DOHH2 (cell line): ENCODE measurements at regions not wholly inside any gene's neighbourhood (a gene's known extent, or its start where the extent isn't known, plus 50 kb on each side); places are given as distances from the start of the nearest gene placed in this dataset.

Source experiments
- H3F3A ChIP-seq: fragments of 200-600 bp; sonication (generic), shearing (Covaris generic); 2 replicates; pipeline ENCODE4 v1.6.0; 2016; ENCODE audit warnings: antibody characterized with exemption, mild to moderate bottlenecking; ENCODE audit not compliant: control insufficient read depth, insufficient read depth
- H3K27ac ChIP-seq: fragments of 200-600 bp; sonication (generic); 2 replicates; pipeline ENCODE4 v1.5.1; 2014; ENCODE audit warnings: low read depth, mild to moderate bottlenecking, low read length, moderate library complexity
- H3K27me3 ChIP-seq: fragments of 200-600 bp; sonication (generic); 2 replicates; pipeline ENCODE4 v1.6.1; 2014; ENCODE audit warnings: mild to moderate bottlenecking, low read length, mixed read lengths; ENCODE audit not compliant: control insufficient read depth
- H3K36me3 ChIP-seq: fragments of 200-600 bp; sonication (generic); 2 replicates; pipeline ENCODE4 v1.6.1; 2014; ENCODE audit warnings: mild to moderate bottlenecking, low read length, moderate library complexity, mixed read lengths; ENCODE audit not compliant: control insufficient read depth
- H3K4me1 ChIP-seq: fragments of 200-600 bp; sonication (generic); 2 replicates; pipeline ENCODE4 v1.6.1; 2014; ENCODE audit warnings: mild to moderate bottlenecking, low read length, mixed read lengths; ENCODE audit not compliant: control insufficient read depth
- H3K4me2 ChIP-seq: fragments of 200-600 bp; sonication (generic); 2 replicates; pipeline ENCODE4 v1.6.0; 2014; ENCODE audit warnings: mild to moderate bottlenecking, low read length, moderate library complexity
- H3K4me3 ChIP-seq: fragments of 200-600 bp; sonication (generic); 2 replicates; pipeline ENCODE4 v1.5.1; 2014; ENCODE audit warnings: mild to moderate bottlenecking, low read length, mixed read lengths
- H3K79me2 ChIP-seq: fragments of 200-600 bp; sonication (generic); 2 replicates; pipeline ENCODE4 v1.6.1; 2014; ENCODE audit warnings: mild to moderate bottlenecking, low read length, mixed read lengths; ENCODE audit not compliant: control insufficient read depth
- H3K9me2 ChIP-seq: fragments of 200-600 bp; sonication (generic); replicated peaks from 2 replicates; pipeline ENCODE4 v1.6.1; 2014; ENCODE audit warnings: mild to moderate bottlenecking, low read length, mixed read lengths; ENCODE audit not compliant: control insufficient read depth
- H3K9me3 ChIP-seq: fragments of 200-600 bp; sonication (generic); 2 replicates; pipeline ENCODE4 v1.6.1; 2014; ENCODE audit warnings: antibody characterized with exemption, low read length, mixed read lengths; ENCODE audit not compliant: control insufficient read depth, insufficient read depth
- H4K20me1 ChIP-seq: fragments of 200-600 bp; sonication (generic); 2 replicates; pipeline ENCODE4 v1.6.0; 2014; ENCODE audit warnings: low read depth, mild to moderate bottlenecking, antibody characterized with exemption, low read length, moderate library complexity; ENCODE audit not compliant: control insufficient read depth, insufficient read depth
- EZH2phosphoT487 ChIP-seq: fragments of 200-600 bp; sonication (generic); IDR thresholded peaks from 2 replicates; pipeline ENCODE4 v1.6.1; 2017; ENCODE audit warnings: borderline replicate concordance, mild to moderate bottlenecking, antibody characterized with exemption, low read length, moderate library complexity, mixed read lengths
- TF ChIP-seq, protein P1 (sequence below): fragments of 200-600 bp; sonication (generic); IDR thresholded peaks from one replicate; pipeline ENCODE4 v1.5.1; 2014; ENCODE audit warnings: antibody characterized with exemption, mild to moderate bottlenecking, low read depth, low read length; ENCODE audit not compliant: poor library complexity, severe bottlenecking

DNA sequence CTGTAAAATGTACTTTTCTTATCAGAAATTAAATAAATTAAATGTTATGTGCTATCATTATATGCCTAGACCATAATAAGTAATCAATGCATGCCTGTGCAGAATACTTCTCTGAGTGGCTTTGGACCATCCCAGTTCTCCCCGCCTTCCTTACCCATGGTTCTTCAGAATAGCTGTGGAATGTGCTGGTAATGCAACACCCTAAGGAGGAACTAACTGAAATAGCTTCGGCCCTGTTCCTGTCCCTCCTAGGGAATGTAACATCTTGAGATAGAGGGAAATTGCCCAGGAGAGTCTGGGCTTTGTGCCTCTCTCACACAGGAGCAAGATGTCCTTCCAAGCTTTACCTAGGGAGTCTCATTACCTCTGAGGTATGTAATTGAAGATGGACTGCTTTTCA lies 693.6 kb upstream of the HS3ST1 start:
- TF ChIP-seq EZH2phosphoT487 = no peak
- TF ChIP-seq, protein P1, sequence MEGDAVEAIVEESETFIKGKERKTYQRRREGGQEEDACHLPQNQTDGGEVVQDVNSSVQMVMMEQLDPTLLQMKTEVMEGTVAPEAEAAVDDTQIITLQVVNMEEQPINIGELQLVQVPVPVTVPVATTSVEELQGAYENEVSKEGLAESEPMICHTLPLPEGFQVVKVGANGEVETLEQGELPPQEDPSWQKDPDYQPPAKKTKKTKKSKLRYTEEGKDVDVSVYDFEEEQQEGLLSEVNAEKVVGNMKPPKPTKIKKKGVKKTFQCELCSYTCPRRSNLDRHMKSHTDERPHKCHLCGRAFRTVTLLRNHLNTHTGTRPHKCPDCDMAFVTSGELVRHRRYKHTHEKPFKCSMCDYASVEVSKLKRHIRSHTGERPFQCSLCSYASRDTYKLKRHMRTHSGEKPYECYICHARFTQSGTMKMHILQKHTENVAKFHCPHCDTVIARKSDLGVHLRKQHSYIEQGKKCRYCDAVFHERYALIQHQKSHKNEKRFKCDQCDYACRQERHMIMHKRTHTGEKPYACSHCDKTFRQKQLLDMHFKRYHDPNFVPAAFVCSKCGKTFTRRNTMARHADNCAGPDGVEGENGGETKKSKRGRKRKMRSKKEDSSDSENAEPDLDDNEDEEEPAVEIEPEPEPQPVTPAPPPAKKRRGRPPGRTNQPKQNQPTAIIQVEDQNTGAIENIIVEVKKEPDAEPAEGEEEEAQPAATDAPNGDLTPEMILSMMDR = no peak
- Histone ChIP-seq H3K36me3 (no peaks in the 10 kb centered on the region), H3K4me2 (no peak overlapping the region), H3K79me2 (no peaks in the 10 kb centered on the region), H3F3A (no peaks in the 10 kb centered on the region), H3K4me1 (no peaks in the 10 kb centered on the region), H3K9me3 (no peaks in the 10 kb centered on the region; the same call in 1 of the 2 replicates), H3K4me3 (no peak overlapping the region), H3K9me2 (no peaks in the 10 kb centered on the region), H3K27ac (no peak overlapping the region), H3K27me3 (no peaks in the 10 kb centered on the region), H4K20me1 (no peaks in the 10 kb centered on the region)

DNA sequence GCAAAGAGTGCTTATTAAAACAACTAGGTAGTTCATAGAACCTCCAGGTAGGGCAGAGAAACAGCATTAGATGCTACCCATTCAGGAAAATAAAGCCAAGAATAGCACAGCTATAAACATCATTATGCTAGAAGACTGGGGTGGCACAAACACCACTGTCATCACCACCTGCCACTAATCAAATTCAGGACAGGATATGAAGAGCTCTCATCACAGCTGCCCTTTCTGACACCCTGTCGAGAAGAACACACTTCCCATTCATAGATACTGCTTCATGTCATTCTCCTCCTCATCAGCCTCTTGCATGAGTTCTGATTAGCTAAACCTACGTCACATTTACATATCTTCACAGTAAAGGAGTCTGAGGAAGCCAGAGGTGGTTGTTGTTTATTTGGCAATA lies 692.3 kb upstream of the HS3ST1 start:
- Histone ChIP-seq H3K4me2 (no peak overlapping the region), H3K79me2 (no peaks in the 10 kb centered on the region), H3K27me3 (no peaks in the 10 kb centered on the region), H3K9me3 (no peaks in the 10 kb centered on the region; the same call in 1 of the 2 replicates), H3K9me2 (no peaks in the 10 kb centered on the region), H3K4me3 (no peak overlapping the region), H3F3A (no peaks in the 10 kb centered on the region), H3K27ac (no peak overlapping the region), H3K36me3 (no peaks in the 10 kb centered on the region), H3K4me1 (no peaks in the 10 kb centered on the region), H4K20me1 (no peaks in the 10 kb centered on the region)
- TF ChIP-seq EZH2phosphoT487 = no peak
- TF ChIP-seq, protein P1 = no peak

DNA sequence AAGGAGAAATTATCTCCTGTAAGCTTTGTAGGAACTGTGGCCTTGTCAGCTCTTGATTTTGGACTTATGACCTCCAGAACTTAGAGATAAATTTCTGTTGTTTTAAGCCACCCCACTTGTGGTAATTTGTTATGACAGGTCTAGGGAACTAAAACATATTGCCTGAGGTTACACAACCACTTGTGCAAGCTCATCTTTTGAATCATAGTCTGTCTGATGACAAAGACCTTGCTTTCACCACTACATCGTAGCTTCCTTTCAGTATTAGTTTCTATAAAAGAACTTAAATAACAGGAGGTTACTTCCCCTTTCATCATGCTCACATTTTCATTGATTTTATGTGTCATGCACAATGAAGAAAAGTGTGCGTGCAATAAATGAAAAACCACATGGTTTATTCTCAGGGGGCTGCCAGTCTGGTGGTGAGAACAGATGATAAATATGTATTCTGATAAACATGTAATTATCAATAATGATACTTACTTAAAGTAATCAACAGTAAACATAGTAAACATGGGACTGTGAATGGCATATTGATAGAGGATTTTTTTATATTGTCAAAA lies 690.0 kb upstream of the HS3ST1 start:
- no peak overlapping the region for H3K27ac ChIP-seq
- no peaks in the 10 kb centered on the region for H3K9me2 ChIP-seq
- H3K36me3 ChIP-seq = no peaks in the 10 kb centered on the region
- TF ChIP-seq EZH2phosphoT487 = no peak
- TF ChIP-seq, protein P1 = no peak
- no peaks in the 10 kb centered on the region for H3K27me3 ChIP-seq
- H3K79me2 ChIP-seq = no peaks in the 10 kb centered on the region
- H3K4me3 ChIP-seq = no peak overlapping the region
- no peaks in the 10 kb centered on the region; the same call in 1 of the 2 replicates for H3K9me3 ChIP-seq
- no peaks in the 10 kb centered on the region for H3F3A ChIP-seq
- no peaks in the 10 kb centered on the region for H4K20me1 ChIP-seq
- H3K4me2 ChIP-seq = no peak overlapping the region
- H3K4me1 ChIP-seq = no peaks in the 10 kb centered on the region
